CD4-positive, alpha-beta T cell treated with Interleukin-6 for 4 hours (primary cell): ENCODE measurements at regions not wholly inside any gene's neighbourhood (a gene's known extent, or its start where the extent isn't known, plus 50 kb on each side); places are given as distances from the start of the nearest gene placed in this dataset.
"Not testable (repeated sequence)": the region's sequence is repeated elsewhere in the genome, so short reads cannot be mapped to it uniquely, and the experiment has no call there.

Source experiments
- DNase-seq: peaks from one replicate; pipeline ENCODE4 v3.0.0-alpha.2; 2020; ENCODE audit warnings: mixed read lengths

DNA sequence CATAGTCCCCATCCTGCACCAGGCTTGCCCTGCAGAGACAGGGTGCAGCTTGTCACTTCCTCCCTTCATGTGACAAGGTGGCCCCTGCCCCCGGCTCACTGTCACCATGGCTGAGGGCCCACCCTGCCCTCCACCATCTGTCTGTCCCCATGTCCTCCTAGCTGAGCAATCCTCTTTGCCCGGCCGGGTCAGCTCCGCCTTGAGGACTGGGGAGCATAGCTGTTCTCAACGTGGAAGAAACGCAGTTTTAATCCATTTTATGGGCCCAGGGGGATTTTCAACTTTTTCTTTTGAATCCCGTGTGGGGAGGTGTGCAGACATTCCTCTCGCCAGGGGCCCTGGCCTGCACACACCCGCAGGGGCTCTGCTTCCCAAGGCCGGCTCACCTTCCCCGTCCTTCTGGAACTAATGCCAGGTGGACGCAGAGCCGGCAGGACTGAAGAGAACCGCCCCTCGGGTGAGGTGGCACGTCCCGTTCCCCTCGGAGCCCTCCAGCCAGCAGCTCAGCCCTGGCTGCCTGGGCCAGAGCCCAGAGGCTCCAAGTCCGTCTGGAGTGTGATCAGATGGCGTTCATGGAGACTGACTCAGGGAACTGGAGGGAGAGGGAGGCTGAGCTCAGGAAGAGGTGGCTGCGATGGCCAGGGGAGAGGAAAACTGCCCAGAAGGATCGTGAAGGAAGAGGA lies 1108.7 kb downstream of the BRD1 start:
- no peak for DNase-seq

DNA sequence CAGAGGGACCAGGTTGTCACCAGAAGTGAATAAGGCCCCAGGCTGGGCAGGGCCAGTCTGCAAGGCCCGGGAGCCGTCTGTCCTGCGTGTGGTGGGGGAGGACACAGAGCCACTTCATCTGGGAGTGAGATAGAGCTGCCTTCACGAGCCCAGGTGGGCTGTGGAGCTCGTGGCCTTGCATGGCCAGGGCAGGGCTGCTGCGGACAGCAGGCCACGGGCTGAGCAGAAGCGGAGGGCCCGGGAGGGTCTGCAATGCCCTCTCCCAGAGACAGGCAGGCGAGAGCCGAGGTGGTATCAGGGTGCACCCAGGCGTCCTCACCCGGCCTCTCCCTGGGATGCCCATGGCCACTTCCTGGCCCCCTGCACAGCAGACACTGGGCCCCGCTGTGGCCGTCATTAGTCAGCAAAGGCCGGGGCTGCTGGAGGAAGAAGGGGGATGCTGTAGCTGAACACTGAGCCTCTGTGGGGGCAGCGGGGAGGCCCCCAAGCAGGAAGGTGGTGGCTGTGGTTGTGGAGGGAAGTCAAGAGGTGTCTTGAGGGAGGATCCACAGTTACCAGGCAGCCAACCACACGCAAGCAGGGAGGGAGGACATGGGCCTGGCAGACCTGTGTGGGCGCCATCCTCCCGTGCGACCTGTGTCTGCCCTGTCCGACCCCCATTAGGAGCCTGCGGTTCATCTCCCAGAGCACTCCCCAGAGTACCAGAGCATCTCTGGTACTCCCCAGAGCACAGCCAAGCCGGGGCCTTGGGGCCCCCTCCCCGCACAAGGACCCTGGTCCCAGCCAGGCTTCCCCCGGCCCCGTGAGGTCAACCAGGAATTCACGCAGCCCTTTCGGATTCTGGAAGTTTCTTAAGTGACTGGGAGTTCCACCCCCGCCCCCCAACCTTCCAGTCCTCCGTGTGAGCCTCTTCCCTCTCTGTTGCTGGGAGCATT lies 1109.5 kb downstream of the BRD1 start:
- no peak for DNase-seq

DNA sequence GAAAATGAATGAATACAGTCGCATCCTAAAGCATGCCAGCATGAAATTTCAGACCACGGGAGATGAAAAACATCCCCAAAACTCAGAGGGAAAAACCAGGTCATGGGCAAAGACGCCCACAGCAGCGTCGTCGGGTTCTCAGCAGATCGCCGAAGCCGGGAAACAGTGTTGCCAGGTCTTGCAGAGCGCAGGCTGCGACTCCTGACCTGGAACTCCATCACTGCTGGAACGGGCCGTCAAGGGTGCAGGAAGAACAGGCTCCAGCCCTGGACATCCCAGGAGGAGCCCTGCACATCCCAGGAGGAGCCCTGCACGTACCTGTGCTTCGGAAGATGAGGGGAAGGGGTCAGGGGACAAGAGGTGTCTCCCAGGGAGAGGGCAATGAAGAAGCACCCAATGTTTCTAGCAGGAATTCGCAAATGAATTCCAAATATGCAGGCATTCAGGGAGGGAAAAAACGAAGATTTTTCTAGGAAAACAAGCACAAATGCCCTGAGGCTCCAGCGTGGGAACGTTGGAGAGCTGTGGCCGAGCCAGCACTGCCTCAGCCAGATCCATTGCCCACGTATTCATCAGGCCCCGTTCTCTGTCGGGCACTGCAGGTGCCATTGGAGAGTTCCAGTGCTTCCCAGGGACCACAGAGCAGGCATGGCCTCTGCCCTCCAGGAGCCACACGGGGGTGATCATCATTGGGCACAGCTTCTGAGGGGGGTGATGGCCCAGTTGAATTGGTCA lies 1110.4 kb downstream of the BRD1 start:
- DNase-seq: no peak

DNA sequence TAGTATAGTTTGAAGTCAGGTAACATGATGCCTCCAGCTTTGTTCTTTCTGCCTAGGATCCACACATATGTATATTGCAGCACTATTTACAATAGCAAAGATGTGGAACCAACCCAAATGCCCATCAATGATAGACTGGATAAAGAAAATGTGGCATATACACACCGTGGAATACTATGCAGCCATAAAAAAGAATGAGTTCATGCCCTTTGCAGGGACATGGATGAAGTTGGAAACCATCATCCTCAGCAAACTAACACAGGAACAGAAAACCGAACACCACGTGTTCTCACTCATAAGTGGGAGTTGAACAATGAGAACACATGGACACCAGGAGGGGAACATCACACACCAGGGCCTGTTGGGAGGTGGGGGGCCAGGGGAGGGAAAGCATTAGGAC lies 1111.5 kb downstream of the BRD1 start:
- DNase-seq: not testable (repeated sequence)

DNA sequence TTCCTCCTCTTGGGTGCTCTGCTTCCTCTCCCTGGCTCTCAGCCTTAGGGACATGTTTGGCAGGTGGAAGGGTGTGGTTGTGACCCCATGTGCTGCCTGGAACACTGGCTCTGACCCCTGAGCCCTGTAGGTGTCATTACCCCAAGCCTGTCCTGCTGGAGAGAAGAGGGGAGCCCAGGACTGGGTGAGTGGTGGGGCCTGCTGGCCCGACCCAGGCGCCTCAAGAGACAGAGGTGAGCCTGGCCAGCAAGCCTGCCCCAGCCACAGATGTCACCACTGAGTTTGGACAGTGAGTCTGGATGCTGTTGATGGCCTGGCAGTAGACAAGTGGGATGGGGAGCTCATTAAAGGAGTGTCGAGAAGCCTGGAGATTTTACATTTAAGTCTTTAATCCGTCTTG lies 1112.2 kb downstream of the BRD1 start:
- DNase-seq: no peak

DNA sequence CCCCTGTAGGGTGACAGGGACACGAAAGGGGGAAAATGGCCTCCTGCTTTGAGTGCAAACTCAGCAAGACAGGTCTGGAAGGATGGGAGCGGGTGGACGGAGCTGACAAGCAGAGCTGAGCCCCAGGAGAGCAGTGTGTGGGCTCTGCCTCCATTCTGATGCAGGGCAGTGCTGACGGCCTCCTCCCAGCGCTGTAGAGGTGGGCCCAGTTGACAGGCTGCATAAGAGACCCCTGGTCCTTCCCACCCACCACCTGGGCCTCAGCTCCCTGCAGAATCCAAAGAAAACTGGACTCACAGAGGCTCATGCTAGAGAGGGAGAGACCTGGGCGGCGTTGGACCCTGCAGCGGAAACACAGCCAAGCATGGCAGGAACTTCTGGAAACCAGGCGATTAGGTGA lies 1113.4 kb downstream of the BRD1 start:
- no peak for DNase-seq

DNA sequence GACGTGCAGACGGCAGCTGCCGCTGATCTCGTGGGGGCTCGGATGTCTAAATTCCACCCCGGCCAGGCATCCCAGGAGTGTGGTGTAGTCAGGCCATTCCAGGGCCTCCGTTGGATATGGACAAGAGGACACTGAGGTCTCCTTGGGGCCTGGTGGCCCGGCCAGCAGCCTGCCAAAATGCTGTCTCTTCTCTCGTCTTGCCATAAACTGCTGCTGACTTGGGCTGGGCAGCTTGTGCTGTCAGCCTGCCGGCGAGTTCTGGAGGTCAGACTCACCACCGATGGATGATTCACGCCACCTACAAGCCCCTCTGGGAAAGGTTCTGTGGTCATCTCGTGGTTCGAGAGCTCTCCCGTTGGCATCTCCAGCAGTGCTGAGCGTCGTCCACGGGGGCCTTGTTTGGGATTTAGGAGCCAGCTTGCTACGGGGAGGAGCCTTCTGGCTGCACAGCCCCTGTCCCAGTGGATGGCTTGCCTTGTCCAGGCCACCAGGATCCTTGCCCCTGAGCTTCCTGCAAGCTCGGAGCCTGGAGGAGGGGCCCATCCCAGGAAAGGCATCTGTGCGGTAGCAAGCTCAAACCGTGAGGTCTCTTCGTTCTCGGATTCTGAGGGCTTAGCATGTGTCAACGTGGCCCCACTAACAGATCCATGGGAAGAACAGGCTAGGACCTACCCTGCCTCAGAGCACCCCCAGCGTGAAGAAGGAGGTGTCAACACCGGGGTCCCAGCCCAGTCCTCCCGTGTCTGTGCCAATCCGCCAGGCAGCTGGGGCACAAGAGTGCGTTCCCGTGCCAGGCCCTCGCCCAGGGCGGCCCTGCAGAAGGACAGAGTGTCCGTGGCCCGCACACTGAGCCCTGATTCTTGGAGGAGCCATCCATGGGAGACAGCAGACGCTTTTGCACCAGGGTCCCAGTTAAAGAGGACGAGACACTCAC lies 1114.1 kb downstream of the BRD1 start:
- DNase-seq: no peak

DNA sequence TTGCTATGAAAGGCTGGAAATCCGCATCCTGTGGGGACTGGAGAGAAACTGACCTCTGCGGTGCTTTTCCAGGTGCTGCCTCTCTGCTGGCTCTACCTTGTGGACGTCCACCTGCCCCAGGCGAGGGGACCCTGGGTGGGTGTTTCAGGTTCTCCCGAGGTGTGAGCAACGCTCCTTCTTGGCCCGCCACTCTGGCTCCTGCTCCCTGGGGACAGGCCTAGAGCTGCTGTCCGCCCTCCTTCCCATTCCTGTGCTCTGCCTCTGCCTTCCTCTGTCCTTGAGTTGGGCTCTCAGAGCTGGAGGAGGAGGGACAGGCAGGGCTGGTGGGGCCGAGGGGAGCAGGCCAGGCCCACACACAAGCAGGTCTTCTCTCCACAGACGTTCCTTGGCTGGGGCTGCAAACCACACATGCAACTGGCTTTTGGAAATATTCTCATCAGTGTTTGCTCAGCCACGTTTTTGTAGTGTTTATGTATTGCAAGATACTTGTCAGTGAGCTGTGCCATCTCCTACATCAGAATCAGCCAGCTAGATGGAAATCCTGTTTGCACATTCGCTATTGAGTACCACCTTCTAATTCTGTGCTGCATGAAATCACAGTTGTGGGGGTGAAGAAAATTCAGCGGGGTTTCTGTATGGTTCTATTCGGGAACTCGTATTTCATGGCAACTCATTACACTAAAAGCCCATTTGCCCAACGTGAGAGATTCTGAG lies 1115.0 kb downstream of the BRD1 start:
- DNase-seq: no peak

DNA sequence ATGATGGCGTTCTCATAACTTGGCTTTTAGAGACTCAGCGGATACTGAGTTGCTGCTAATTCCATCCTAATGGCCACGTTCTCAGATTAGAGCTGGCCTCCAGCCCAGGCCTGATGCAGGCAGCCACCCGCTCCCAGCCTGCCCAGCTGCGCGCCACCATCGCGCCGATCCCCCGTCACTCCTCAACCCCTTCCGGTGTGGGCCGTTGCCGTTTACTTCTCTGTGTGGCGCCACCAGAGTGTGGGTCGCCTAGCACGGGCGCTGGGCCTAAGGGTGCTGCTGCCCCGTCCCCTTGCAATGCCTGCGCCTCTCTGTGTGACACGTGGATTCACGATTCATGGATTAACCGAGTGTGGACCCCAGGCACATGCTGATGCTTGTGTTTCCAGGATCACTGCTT lies 1116.0 kb downstream of the BRD1 start:
- DNase-seq: no peak

DNA sequence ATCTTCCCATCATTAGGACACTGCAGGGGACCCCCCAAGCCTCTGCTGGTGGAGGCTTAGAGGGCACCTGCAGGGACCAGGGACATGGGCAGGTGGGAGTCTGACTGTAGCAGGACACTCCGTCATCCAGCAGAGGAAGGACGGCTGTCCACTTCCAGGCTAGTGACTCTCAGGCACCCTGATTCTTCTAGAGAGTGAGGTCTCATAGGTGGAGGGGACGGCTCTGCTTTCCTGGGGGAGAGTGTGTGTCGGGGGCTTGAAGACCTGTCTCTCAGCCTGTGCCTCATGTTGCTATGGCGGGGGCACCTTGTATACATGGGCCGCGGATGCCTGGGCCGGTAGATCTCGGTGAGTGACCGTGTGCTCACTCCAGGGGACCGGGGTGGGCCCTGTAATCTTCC lies 1116.6 kb downstream of the BRD1 start:
- no peak for DNase-seq

DNA sequence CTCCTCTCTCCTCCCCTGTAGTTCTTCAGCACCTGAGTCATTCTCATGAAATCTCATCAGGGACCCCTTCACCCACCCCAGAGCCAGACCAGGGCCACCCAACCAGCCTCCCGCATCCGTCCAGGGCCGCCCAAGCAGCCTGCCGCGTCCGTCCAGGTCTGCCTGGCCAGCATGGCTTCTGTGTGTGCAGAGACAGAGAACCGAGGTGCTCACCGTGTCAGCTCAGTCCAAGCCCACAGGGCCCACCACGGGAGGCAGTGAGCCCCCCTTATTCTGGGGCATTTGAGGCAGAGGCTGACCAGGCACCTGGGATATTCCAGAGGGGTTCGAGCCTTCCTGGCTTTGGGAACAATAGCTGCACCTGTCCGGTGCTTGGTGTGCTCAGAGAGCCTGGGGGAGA lies 1117.3 kb downstream of the BRD1 start:
- no peak for DNase-seq

DNA sequence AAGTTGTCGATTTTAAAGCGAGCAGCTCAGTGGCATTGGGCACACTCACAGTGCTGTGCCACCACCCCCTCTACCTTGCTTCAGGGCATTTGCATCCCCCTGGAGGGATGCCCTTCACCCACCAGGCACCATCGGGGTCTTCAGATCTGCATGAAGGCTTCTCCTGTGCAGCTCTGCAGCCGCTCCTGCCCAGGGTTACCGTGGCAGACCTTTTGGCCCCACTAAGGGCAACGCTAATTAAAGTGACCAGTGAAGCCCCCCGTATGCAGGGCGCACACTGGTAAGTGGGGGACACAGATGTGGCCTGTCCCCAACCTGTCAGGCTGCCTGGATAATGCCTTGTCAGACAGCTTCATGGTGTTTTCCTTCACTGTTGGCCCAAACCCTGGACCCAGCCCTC lies 1117.7 kb downstream of the BRD1 start:
- DNase-seq: no peak

DNA sequence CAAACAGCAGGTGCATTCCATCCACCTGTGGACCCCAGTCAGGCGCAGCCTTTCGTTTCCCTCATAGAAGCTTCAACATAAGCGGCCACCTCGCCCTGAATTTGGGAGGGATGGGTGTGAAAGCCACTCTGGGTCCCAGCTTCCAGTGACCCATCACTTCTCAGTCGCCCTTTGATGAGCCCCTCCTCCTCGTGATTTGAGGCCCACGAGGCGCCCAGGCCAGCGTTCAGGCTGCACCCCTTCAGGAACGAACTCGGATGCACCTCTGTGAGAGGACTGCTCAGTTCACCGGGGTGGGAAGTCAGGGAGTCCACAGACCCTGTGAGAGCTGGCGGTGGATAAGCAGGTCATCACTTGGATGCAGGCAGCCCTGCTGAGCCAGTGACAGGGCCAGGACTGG lies 1118.2 kb downstream of the BRD1 start:
- no peak for DNase-seq

DNA sequence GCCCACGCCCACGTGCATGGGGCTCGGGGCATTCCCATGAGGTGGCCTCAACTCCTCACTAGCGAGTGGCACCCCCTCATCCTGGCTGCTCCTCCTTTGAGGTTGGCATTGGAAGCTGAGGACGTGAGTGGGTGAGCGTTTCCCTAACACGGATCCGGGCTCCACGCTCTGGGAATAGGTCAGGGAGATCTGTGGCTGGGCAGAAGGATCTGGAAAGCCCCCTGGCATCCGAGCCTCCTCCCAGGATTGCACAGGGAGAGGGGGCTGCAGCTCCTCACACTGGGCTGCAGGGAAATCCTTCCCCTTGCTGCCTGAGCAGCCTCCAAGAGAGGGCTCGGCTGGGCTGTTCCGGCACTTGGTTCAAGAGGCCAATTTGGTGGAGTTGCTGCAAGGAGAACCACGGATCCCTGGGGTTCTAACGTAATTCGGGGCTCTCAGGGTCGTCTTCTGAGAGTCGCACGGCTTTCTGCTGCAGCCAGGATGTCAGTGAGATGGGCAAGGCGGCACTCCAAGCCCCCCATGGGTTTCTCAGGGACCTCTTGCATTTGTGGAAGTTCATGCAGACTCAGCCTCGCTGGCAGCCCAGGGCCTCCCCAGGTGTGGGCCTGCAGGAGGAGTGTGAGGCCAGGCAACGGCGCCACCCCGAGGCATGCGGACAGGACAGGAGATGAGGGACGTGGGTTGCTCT lies 1119.0 kb downstream of the BRD1 start:
- no peak for DNase-seq

DNA sequence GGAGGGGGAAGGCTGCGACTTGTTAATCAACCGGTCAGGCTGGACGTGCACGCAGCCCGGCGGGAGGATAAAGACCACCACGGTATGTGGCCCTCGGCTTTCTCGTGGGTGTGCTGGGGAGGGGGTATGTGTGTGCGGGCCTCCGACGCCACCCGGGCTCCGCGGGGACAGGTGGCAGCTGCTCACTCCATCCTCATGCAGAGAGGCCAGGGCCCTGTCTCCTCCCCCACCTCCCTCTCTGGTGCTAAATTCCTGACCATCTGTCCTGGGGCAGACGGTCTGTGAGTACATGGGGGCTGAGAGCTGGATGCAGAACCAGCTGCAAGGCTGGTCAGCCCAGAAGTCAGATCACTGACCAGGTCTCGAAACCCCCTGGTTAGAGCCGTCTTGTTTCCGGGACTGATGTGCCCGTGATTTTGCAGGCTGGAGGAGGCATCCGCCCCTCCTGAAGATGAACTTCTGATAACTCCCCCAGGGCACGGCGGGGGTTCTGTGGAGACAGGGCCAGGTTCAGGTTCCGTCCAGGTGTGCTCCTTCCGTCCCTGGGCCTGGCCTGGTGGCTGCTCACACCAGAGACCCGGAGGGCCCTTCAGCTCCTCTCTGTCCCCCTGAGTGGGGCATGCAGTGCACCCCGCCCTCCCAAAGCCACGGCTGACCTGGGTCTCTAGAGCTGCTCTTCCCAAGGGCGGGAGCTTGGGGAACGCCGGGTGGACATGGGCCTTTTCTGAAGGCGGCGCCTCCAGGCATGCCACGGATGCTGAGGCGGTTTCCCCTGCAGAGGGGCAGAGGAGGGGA lies 1119.7 kb downstream of the BRD1 start:
- no peak for DNase-seq

DNA sequence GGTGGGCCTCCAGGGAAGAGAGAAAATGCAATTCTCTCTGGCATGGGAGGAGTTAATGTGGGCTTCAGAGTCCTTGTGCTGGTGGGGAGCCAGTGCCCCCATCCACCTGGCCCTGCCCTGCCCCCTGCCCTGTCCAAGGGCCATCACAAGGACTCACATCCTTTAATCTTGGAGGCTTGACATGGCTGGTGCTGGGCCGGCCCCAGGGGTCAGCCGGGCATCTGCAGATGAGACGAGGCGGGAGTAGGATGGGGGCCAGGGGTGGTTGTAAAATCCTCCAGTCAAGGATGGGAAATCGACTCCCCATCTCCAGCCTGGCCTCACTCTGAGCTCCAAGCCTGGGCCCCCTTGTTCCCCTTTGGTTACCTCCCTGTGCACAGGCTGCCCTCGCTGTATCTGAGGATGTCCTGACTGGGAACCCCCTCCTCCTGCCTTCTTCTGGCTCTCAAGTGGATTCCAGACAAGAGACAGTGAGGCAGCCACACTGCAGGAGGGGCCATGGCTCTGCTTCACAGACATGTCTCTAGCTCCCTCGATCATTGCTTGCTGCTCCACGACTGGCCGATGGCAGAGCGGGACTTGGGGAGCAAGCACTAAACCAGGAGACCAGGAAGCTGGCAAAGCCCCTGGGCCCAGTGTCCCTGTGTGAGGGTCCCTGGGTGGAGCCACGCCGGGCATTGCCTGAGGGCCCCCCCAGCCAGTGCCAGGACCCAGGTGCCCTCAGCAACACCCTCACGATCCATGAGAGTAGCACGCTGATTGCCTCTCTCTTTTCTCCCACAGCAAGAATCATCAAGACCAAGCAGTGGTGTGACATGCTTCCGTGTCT lies 1120.5 kb downstream of the BRD1 start:
- DNase-seq: no peak

DNA sequence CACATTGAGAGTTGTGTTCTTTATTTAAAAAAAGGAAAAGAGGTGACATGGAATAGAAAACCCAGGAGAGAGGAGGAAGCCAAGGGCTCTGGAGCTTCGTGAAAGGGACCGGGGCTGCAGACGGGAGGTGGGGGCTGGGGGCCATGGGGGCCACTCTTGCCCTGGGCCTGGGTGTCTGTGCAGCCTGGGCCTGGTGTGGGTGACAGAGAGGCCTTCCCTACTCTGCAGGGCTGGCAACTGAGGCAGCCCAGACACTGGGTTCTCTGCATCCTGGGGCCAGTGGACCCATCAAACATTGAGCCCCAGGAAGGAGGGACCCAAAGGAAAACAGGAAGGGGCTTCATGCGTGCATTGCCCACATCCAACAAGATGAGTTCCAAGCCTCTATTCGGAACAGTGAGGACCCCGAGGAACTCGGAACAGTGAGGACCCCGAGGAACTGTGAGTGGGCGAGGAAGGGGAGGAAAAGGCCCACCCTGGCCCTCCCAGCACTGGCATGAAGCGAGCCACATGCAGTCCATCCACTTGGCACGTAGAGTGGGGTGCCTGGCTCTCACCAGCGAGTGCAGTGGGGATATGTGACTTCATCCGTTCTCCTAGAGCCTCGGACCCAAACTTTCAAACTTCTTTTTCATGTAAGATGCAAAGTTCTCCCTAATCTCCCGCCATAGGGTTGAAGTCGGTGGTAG lies 1121.6 kb downstream of the BRD1 start:
- no peak for DNase-seq

DNA sequence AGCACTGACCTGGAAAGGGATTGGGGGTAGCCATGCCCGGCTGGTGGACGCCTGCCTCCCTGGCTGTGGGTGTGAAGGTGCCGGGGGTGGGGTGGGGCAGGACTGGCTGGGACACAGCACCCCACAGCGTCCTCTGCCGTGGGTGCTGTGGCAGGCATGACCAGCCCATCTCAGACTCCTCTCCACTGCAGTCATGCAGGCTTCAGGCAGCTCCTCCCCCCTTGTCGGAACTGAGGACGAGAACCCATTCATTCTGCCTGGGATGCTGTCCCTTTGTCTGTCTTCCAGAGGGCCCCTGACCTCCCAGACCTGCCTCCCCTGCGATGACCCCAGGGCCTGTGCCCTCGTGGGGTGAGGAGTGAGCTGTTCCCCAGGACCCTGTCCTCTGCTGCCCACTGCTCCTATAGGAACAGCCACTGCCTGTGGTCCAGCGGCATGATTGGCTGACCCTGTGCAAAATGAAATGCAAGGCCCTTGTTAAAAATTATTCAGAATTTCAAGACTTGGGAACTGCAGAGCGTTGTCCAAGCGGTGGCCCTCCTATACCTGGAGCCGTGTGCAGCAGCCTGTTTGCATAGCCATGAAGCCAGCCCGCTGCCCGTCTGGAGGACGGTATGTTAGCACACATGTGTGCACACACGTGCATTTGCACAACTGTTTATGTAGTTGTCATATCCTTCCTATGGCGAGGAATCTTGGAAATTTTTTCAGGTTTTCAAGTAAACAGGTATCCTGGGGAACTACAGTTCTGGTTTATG lies 1122.3 kb downstream of the BRD1 start:
- DNase-seq: no peak
